ENCODE measurements at regions not wholly inside any gene's neighbourhood (a gene's known extent, or its start where the extent isn't known, plus 50 kb on each side); places are given as distances from the start of the nearest gene placed in this dataset.

DNA sequence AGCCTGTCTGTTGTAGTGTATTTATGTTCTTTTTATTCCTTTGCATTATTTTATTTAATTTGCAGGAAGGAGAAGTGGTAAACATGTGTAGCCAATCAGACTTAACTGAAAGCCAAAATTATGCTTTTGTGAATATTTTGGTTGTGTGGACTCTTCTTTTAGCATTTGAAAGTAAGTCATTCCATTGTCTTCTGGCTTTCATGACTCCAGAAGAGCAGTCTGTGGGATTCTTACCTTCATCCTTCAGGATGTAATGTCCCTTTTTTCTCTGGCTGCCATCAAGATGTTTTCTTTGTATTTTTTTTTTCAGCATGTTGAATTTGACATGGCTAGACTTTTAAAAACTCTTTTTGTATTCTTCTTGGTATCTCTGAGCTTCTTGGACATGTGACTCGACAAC, 895.2 kb upstream of the ZEB2 start:
- Histone ChIP-seq H3K4me1 (peaks cover 0 to 3% (median 0%) of the 10 kb centered on the region in 4 donors), H3K36me3 (no peaks in the 10 kb centered on the region), H3K27me3 (no peaks in the 10 kb centered on the region), H3K4me3 (no peak overlapping the region), H3K27ac (no peak overlapping the region), H3K9me3 (no peaks in the 10 kb centered on the region)
- TF ChIP-seq, protein P1, sequence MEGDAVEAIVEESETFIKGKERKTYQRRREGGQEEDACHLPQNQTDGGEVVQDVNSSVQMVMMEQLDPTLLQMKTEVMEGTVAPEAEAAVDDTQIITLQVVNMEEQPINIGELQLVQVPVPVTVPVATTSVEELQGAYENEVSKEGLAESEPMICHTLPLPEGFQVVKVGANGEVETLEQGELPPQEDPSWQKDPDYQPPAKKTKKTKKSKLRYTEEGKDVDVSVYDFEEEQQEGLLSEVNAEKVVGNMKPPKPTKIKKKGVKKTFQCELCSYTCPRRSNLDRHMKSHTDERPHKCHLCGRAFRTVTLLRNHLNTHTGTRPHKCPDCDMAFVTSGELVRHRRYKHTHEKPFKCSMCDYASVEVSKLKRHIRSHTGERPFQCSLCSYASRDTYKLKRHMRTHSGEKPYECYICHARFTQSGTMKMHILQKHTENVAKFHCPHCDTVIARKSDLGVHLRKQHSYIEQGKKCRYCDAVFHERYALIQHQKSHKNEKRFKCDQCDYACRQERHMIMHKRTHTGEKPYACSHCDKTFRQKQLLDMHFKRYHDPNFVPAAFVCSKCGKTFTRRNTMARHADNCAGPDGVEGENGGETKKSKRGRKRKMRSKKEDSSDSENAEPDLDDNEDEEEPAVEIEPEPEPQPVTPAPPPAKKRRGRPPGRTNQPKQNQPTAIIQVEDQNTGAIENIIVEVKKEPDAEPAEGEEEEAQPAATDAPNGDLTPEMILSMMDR (IDR thresholded peaks at IDR 0.05), result no peak
- TF ChIP-seq POLR2A (IDR thresholded peaks at IDR 0.05), result no peak
- DNase-seq, result no peak

DNA sequence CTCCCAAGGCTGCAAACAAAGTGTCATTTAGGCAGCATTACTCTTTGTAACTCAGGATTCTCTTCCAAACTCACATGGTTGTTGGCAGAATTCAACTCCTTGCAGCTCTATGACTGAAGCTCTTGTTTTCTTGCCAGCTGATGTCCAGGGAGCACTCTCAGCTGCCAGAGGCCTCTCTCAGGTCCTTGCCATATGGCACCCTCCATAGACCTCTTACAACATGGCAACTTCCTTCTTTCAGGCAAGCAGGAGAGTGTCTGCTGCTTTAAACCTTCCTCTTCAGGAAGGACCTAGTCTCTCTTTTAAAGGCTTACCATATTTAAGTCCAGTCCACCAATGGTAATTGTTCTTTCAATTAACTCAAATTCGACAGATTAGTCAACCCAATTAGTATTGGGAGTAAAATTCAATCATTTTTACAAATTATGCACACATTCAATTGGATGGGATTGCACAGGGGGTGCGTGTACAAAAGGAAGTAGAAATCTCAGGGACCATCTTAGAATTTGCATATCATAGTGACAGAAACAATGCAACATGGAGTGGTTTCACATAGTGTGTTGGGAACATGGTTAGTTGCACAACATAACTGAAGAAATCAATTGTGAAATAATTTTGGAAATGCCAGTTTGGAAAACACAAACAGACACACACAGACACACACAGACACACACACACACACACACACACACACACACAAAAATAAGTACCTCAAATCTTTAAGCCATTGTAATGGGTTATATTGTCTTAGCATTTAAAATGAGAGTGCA, 893.5 kb upstream of the ZEB2 start:
- DNase-seq, result no peak
- H3K27me3 ChIP-seq, result no peaks in the 10 kb centered on the region
- H3K27ac ChIP-seq, result no peak overlapping the region
- H3K4me3 ChIP-seq, result no peak overlapping the region
- H3K36me3 ChIP-seq, result no peaks in the 10 kb centered on the region
- no peaks in the 10 kb centered on the region for H3K9me3 ChIP-seq
- peaks cover 0 to 3% (median 0%) of the 10 kb centered on the region in 4 donors for H3K4me1 ChIP-seq
- TF ChIP-seq, protein P1 (IDR thresholded peaks at IDR 0.05), result no peak
- no peak for TF ChIP-seq POLR2A (IDR thresholded peaks at IDR 0.05)

DNA sequence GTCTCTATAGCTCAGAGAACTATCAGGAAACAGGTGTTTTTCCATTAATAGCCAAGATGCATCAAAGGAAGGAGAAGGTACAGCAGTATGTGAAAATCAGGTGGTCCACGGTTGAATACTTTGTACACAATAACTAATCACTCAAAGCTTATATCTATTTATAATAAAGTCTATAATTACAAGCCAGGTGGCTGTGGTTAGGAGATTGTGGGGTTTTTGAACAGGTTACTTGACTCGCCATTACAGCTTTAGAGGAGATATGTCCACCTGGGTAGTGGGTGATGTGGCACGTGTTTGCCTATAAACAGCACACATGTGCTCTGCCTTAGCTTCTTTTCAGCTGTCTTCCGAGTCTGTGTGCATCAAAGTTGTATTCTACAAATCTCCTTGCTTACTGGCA, 892.2 kb upstream of the ZEB2 start:
- no peaks in the 10 kb centered on the region for H3K27me3 ChIP-seq
- peak in 1 of 3 donors; percentile 33 for DNase-seq

DNA sequence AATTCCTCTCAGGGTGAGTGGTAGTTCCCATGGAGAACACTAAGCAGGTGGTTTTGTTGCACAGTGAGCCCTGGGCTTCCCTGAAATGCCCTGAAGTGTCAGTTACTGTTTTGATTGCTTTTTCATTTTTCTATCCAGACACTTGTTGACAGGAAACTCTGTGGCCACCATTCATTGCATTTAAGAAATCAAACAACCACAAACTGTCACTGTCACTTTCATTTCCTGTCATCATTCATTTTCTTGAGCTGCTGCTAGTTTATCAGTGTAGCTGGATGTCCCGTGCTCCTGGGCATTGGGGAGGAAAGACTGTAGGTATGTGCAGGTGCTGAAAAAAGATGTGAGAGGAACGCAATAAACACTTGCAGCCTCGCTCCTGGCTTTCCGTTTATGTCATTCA, 891.6 kb upstream of the ZEB2 start:
- no peak overlapping the region for H3K4me3 ChIP-seq
- peak in 2 of 3 donors; percentile 49 to 65 for DNase-seq

More for the DNA sequence above, 892.2 kb upstream of the ZEB2 start:
- Histone ChIP-seq H3K27ac (peak overlapping the region in 1 of 4 donors; percentile 33), H3K4me1 (peaks cover 0 to 3% (median 0%) of the 10 kb centered on the region in 4 donors), H3K9me3 (no peaks in the 10 kb centered on the region), H3K36me3 (no peaks in the 10 kb centered on the region), H3K4me3 (no peak overlapping the region)
- no peak for TF ChIP-seq POLR2A (IDR thresholded peaks at IDR 0.05)
- TF ChIP-seq, protein P1 (IDR thresholded peaks at IDR 0.05), result no peak

DNA sequence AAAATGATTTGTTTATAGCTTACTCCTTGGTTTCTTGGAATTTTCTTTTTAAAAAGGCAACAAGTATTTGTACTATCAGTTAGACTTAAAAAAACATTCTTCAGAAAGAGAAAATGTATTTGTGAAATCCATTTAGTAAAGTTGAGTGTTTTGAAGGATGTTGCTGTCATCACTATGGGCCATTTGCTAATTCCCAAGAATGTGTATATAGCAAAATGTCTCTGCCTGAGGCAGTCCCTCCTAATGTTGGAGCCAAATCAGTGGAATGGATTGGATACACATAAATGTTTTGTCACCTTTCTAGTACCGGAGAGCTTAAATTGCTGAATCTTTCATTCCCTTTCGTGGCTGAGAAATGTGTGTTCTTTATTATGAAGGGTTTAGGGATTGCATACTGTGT, 890.2 kb upstream of the ZEB2 start:
- Histone ChIP-seq H3K36me3 (no peaks in the 10 kb centered on the region), H3K4me3 (no peak overlapping the region), H3K27ac (no peak overlapping the region), H3K4me1 (peaks cover 0 to 3% (median 0%) of the 10 kb centered on the region in 4 donors), H3K9me3 (no peaks in the 10 kb centered on the region), H3K27me3 (no peaks in the 10 kb centered on the region)
- no peak for TF ChIP-seq POLR2A (IDR thresholded peaks at IDR 0.05)
- TF ChIP-seq, protein P1 (IDR thresholded peaks at IDR 0.05), result no peak
- no peak for DNase-seq

More for the DNA sequence above, 891.6 kb upstream of the ZEB2 start:
- TF ChIP-seq POLR2A (IDR thresholded peaks at IDR 0.05), result no peak
- TF ChIP-seq, protein P1 (IDR thresholded peaks at IDR 0.05), result no peak
- Histone ChIP-seq H3K36me3 (no peaks in the 10 kb centered on the region), H3K9me3 (no peaks in the 10 kb centered on the region), H3K27ac (peak overlapping the region in 1 of 4 donors; percentile 33), H3K27me3 (no peaks in the 10 kb centered on the region), H3K4me1 (peaks cover 0 to 3% (median 0%) of the 10 kb centered on the region in 4 donors)

Data from Peyer's patch (tissue), 4 donors.